K562 (cell line): ENCODE measurements at regions not wholly inside any gene's neighbourhood (a gene's known extent, or its start where the extent isn't known, plus 50 kb on each side); places are given as distances from the start of the nearest gene placed in this dataset.

Experiments used
- ATAC-seq: fragments of 200-7000 bp; cut with Tn5 transposase; 3 replicates; pipeline ENCODE4 v1.9.1; 2020; ENCODE audit warnings: moderate library complexity
- BruUV-seq: library from RNA; stranded (reverse); fragments of 400-500 nt; replicated peaks from 2 replicates; lab custom pipeline; 2021; lab: Mats Ljungman, UMichigan
- CTCF ChIA-PET: fragments of 300-600 bp; formaldehyde crosslinking; extraction: SDS; loops from one replicate; lab custom pipeline; 2021; ENCODE audit warnings: low intra/inter-chr PET ratio; lab: Yijun Ruan, JAX
- POLR2A ChIA-PET: fragments of 300-600, 350-650 bp; sonication (Branson Sonifier 250); formaldehyde crosslinking; extraction: SDS; loops from one replicate; lab custom pipeline; 2021; ENCODE audit warnings: antibody characterized with exemption, inconsistent platforms; lab: Yijun Ruan, JAX
- DNase-seq, 4 experiments: peaks; one replicate each; pipeline versions ENCODE4 v3.0.0 to v3.0.0-alpha.2; 2011 to 2018; ENCODE audit warnings: low spot score in 3 of 4, mixed read lengths in 3 of 4; ENCODE audit errors: extremely low read depth in 1 of 4
- FAIRE-seq: peaks from 2 replicates; lab custom pipeline; 2011; peaks lifted over from hg19 to GRCh38; lab: Jason Lieb, UNC
- H2AFZ ChIP-seq: 2 replicates; pipeline ENCODE4 v1.6.0; 2011; ENCODE audit warnings: low read depth, low read length, control low read depth, inconsistent platforms
- H3K27ac ChIP-seq: fragments of 200-600 bp; 3 replicates; pipeline ENCODE4 v1.8.0; 2011; ENCODE audit warnings: low read depth, mild to moderate bottlenecking, control low read depth, inconsistent platforms, low read length, moderate library complexity, mixed read lengths; ENCODE audit errors: extremely low read depth
- H3K27me3 ChIP-seq, 2 experiments: fragments of 300-600 bp in 1 of 2; 2 replicates in 1 of 2; 3 replicates in 1 of 2; pipeline versions ENCODE4 v1.6.0 to v1.8.0; 2011; ENCODE audit warnings: inconsistent platforms in 2 of 2, low read length in 2 of 2, mild to moderate bottlenecking in 1 of 2, mixed read lengths in 1 of 2, moderate library complexity in 1 of 2; ENCODE audit not compliant: control insufficient read depth in 2 of 2, insufficient read depth in 2 of 2
- H3K36me3 ChIP-seq: fragments of 300-600 bp; 3 replicates; pipeline ENCODE4 v1.8.0; 2011; ENCODE audit warnings: mild to moderate bottlenecking, low read length, inconsistent platforms; ENCODE audit not compliant: control insufficient read depth, insufficient read depth
- H3K4me1 ChIP-seq, 2 experiments: fragments of 200-600 bp in 1 of 2; replicated peaks in 1 of 2; 2 replicates in 1 of 2; 3 replicates in 1 of 2; pipeline versions ENCODE4 v1.5.1 to v1.8.0; 2011; ENCODE audit warnings: inconsistent platforms in 2 of 2, low read length in 2 of 2, mild to moderate bottlenecking in 1 of 2, mixed read lengths in 1 of 2, moderate library complexity in 1 of 2; ENCODE audit not compliant: control insufficient read depth in 2 of 2, insufficient read depth in 2 of 2
- H3K4me2 ChIP-seq: 2 replicates; pipeline ENCODE4 v1.6.1; 2011; ENCODE audit warnings: low read length, control low read depth, inconsistent platforms, mixed read lengths; ENCODE audit not compliant: insufficient read depth
- H3K4me3 ChIP-seq: fragments of 200-600 bp; sonication (generic), shearing (Covaris generic); 2 replicates; pipeline ENCODE4 v1.5.1; 2016; ENCODE audit warnings: control low read depth, inconsistent platforms
- H3K79me2 ChIP-seq: fragments of 200-600 bp; 3 replicates; pipeline ENCODE4 v1.8.0; 2011; ENCODE audit warnings: low read length, inconsistent platforms; ENCODE audit not compliant: control insufficient read depth, insufficient read depth
- H3K9ac ChIP-seq, 2 experiments: 2 replicates each; pipeline versions ENCODE4 v1.6.0 to v1.6.1; 2011; ENCODE audit warnings: low read depth in 2 of 2, low read length in 2 of 2, control low read depth in 1 of 2, inconsistent platforms in 1 of 2, mild to moderate bottlenecking in 1 of 2, mixed read lengths in 1 of 2; ENCODE audit not compliant: insufficient read depth in 1 of 2
- H3K9me1 ChIP-seq: one replicate; pipeline ENCODE4 v1.6.0; 2011; ENCODE audit warnings: inconsistent platforms, mild to moderate bottlenecking, low read length, moderate library complexity; ENCODE audit not compliant: control insufficient read depth, insufficient read depth
- H3K9me3 ChIP-seq: replicated peaks from 2 replicates; pipeline ENCODE4 v1.5.1; 2011; ENCODE audit warnings: low read depth, low read length, inconsistent platforms; ENCODE audit not compliant: control insufficient read depth, insufficient read depth
- H4K20me1 ChIP-seq: replicated peaks from 2 replicates; pipeline ENCODE4 v1.6.1; 2011; ENCODE audit warnings: low read length, inconsistent platforms, mixed read lengths; ENCODE audit not compliant: control insufficient read depth, insufficient read depth
- CUX1 ChIP-seq: fragments of 200-800 bp; sonication (Bioruptor generic); IDR thresholded peaks from 2 replicates; pipeline ENCODE4 v1.6.1; 2016; ENCODE audit warnings: missing genetic modification characterization, missing compliant biosample characterization
- IRF9 ChIP-seq: fragments of 450-650 bp; IDR thresholded peaks from 2 replicates; pipeline ENCODE4 v1.6.1; 2016; ENCODE audit warnings: missing biosample characterization, missing genetic modification characterization
- RNF219 ChIP-seq: fragments of 250-450 bp; sonication (Bioruptor Pico); IDR thresholded peaks from 2 replicates; pipeline ENCODE4 v1.5.0; 2022; ENCODE audit warnings: mild to moderate bottlenecking
- ZNF561 ChIP-seq: fragments of 450-650 bp; formaldehyde crosslinking; conservative IDR thresholded peaks from 2 replicates; pipeline ENCODE4 v1.4.0; 2020; ENCODE audit warnings: mild to moderate bottlenecking, moderate library complexity
- ZNF785 ChIP-seq: fragments of 250-450 bp; sonication (Bioruptor Pico); IDR thresholded peaks from 2 replicates; pipeline ENCODE4 v1.4.0; 2020; ENCODE audit warnings: mild to moderate bottlenecking
- WGBS: fragments of 100-300 bp; shearing (Covaris generic); methylation state at CpG from one replicate; pipeline ENCODE4 v1.1.6; 2016; ENCODE audit warnings: low coverage, mixed read lengths; ENCODE audit not compliant: insufficient coverage; ENCODE audit errors: missing lambda C conversion rate; 5-methylcytosine and 5-hydroxymethylcytosine counted together
- in situ Hi-C: fragments of 300-500 bp; cut with MboI; formaldehyde crosslinking; loops from 4 replicates; pipeline ENCODE4 v1.15.0; 2018; ENCODE audit warnings: inconsistent platforms, mixed read lengths
- intact Hi-C: fragments of 100-400 bp; cut with micrococcal nuclease; formaldehyde crosslinking; loops from 2 replicates; pipeline ENCODE4 v1.14.2; 2022

- no peak overlapping the region for H3K9ac ChIP-seq
- ChIA-PET CTCF (no interaction called here), POLR2A (no interaction called here)
- BruUV-seq = no TSS peak
- no peak overlapping the region for H3K27ac ChIP-seq
- H3K27me3 ChIP-seq = no peaks in the 10 kb centered on the region
- no peaks in the 10 kb centered on the region for H3K4me1 ChIP-seq
- H3K79me2 ChIP-seq = no peaks in the 10 kb centered on the region
- no peaks in the 10 kb centered on the region for H3K36me3 ChIP-seq
- no peak for ATAC-seq
- in situ Hi-C loops (no loop called here), intact Hi-C loops (no loop called here)
- H3K9me3 ChIP-seq = no peaks in the 10 kb centered on the region
- no peaks in the 10 kb centered on the region for H3K9me1 ChIP-seq
- H2AFZ ChIP-seq = no peak overlapping the region
- 6% methylated on average over 2 of the region's 2 CpGs for WGBS
- no peak for FAIRE-seq
- no peak overlapping the region for H3K4me3 ChIP-seq
- no peak overlapping the region for H3K4me2 ChIP-seq
- H4K20me1 ChIP-seq = no peaks in the 10 kb centered on the region
- no peak for DNase-seq
- TF ChIP-seq CUX1 (CRISPR knock-in tag) (no peak), ZNF785 (no peak), ZNF561 (no peak), RNF219 (CRISPR knock-in tag) (no peak), IRF9 (no peak)
Measured at GRCh38 chr17:70608957-70609356, 439.6 kb downstream of the KCNJ2 start.
